GM18868 (cell line): ENCODE measurements at regions not wholly inside any gene's neighbourhood (a gene's known extent, or its start where the extent isn't known, plus 50 kb on each side); places are given as distances from the start of the nearest gene placed in this dataset.

ENCODE experiments used
- ATAC-seq: cut with Tn5 transposase; IDR thresholded peaks from one replicate; pipeline ENCODE4 v1.9.1; 2021; ENCODE audit warnings: mild to moderate bottlenecking, moderate library complexity; ENCODE audit not compliant: unreplicated experiment

GRCh38 chr14:25197885-25198284, 147.9 kb upstream of the STXBP6 start:
- ATAC-seq, result no peak

DNA sequence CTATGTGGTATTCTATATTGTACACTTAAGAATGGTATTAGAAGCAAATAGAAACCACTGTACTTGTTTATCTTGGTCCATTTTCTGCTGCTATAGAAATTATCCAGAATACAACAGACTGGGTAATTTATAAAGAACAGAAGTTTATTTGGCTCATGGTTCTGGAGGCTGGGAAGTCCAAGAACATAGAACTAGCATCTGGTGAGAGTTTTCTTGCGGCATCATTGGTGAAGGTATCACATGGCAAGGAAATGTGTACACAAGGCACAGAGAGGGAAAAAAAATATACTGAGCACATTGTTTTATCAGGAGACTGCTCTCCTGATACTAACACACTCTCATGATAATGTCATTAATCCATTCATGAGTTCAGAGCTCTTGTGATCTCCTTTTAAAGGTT, 130.3 kb upstream of the STXBP6 start:
- no peak for ATAC-seq

- ATAC-seq, result no peak
Observed at GRCh38 chr14:25178255-25178654, 128.3 kb upstream of the STXBP6 start.

DNA sequence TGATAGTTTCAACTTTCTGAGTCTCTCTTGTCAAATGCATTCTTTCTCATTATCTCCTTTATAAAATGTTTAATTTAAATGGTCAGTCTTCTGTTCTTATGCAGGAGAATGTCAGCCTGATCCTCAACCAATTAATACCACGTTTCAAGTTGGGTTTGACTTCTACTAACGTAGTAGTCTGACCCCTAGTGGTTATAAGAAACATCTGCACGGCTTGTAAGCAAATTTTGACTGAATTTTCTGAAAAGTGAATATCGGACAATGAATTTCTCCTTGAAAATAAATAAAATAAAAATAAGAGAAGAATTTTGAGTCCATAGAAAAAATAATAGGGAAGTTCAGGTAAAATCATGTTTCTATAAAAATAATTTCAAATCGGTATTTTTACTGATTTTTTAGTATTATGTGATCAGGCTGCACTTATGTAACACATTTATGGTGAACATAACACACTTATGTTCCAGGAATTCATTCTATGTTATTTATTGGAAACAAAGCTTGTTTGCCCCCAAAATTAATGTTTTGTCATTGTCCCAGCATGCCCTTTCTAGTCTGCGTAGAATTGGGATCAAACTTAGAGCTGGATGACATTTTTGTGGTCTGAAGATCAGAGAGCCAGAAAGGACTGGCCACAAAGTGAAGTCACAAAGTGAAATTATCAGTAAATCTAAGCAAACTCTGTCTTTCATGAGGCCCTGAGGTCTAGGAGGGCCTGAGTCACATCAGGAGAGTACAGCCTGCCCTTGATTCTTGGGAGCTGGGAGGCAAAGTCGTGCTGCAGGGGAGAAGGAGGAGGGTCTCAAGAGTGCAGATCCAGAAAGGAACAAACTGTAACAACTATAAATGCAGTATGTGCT, 101.2 kb upstream of the STXBP6 start:
- ATAC-seq, result peak; percentile 84

GRCh38 chr14:25150401-25150800, 100.5 kb upstream of the STXBP6 start:
- no peak for ATAC-seq

- ATAC-seq, result no peak
Observed at GRCh38 chr14:25140411-25140810, 90.5 kb upstream of the STXBP6 start.

DNA sequence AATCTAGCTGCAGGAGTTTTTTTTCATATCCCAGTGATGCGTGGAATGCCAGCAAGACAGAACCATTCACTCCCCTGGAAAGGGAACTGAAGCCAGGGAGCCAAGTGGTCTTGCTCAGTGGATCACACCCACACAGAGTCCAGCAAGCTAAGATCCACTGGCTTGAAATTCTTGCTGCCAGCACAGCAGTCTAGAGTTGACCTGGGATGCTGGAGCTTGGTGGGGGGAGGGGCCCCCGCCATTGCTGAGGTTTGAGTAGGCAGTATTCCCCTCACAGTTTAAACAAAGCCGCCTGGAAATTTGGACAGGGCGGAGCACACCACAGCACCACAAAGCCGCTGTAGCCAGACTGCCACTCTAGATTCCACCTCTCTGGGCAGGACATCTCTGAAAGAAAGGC, 86.9 kb upstream of the STXBP6 start:
- no peak for ATAC-seq

GRCh38 chr14:25134184-25134583, 84.2 kb upstream of the STXBP6 start:
- ATAC-seq, result no peak

DNA sequence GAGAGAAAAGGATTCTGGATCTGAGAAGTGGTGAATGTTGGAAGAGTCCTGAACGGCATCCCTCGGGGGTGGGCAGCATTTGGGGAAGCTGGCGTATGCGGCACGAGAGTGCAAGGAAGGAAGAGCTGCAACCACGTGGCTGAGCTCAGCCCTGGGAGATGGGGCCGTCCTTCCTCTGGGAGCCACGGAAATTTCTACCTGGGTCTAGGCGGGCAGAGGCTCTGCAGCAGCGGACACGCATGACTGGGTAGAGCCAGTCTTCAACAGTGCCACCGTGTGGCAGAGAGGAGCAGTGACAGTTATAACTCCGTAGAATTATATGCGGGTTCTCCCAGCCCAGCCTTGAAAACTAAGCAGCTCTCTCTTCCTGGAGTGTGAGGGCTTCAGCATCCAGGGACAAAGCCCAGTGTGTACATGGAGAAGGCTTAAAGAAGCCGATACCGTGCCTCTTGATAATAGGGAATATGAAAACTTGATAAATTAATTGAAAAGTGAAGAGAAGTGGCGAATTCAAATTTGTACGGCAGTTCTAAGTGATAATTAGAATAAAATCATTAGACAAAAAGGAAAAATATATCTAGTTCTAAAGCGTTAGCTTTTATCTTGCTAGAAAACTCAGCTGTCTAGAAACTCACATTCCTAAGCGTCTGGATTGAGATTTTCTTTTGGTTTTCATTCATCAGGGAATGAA, 82.9 kb upstream of the STXBP6 start:
- peak; percentile 98 for ATAC-seq

DNA sequence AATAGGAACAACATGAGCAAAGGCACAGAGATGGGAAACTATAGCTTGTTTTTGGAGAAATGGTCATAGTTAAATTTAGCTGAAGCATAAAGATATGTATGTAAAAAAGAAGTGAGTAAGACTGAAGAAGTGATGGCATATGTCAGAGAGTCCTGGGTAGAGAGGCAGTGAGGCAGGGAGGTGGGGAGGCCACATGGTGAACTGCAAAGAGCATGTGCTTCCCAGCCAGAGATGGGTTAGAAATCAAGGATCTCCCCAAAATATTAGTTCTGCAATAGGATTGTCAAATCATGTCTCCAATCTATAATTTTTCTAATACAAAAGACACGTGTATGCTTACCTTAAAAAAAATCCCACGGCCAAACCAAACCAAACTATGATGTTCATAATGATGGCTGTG, 82.1 kb upstream of the STXBP6 start:
- no peak for ATAC-seq

DNA sequence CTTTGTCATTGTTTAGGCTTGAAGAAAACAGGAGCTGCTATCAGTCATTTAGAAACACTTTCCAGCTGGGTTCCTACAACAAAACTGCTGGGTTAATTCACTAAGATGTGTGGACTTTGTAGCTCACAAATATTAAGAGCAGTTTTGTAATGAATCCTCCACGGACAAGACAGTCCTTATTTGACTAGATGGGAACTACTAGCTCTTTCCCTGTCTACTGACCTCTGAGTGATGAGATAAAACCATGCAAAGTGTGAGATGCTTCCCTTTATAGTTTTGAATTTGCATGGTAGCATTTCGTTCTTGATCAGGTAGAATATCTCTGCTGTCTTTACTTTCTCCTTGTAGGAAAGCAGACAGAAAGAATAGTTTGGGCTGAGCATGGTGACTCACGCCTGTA, 72.9 kb upstream of the STXBP6 start:
- no peak for ATAC-seq

DNA sequence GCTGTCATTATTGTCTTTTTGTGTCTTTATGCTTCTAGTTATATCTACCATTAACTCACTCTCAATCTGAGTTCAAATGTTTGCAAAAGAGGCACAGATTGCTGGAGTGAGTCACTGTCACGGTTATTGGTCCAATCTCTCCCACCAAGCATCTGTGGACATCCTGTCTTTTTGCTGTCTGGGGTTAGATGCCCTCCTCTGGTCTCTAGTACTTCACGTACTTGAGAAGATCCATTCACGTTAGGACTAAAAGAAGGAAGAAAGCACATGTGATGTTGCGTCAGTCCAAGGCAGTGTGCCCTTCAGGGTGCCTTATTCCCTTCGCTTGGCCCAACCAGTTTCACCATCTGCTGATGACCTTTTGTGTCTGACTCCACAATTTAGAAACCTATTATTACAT, 72.3 kb upstream of the STXBP6 start:
- no peak for ATAC-seq

- no peak for ATAC-seq
Observed at GRCh38 chr14:25121337-25122129, 71.6 kb upstream of the STXBP6 start.

GRCh38 chr14:25120261-25120660, 70.3 kb upstream of the STXBP6 start:
- no peak for ATAC-seq

- ATAC-seq, result no peak
Observed at GRCh38 chr14:25118671-25119070, 68.7 kb upstream of the STXBP6 start.

GRCh38 chr14:25117342-25117741, 67.4 kb upstream of the STXBP6 start:
- ATAC-seq, result no peak

- ATAC-seq, result no peak
Observed at GRCh38 chr14:25116607-25117006, 66.7 kb upstream of the STXBP6 start.

GRCh38 chr14:25113394-25113793, 63.4 kb upstream of the STXBP6 start:
- ATAC-seq, result no peak

DNA sequence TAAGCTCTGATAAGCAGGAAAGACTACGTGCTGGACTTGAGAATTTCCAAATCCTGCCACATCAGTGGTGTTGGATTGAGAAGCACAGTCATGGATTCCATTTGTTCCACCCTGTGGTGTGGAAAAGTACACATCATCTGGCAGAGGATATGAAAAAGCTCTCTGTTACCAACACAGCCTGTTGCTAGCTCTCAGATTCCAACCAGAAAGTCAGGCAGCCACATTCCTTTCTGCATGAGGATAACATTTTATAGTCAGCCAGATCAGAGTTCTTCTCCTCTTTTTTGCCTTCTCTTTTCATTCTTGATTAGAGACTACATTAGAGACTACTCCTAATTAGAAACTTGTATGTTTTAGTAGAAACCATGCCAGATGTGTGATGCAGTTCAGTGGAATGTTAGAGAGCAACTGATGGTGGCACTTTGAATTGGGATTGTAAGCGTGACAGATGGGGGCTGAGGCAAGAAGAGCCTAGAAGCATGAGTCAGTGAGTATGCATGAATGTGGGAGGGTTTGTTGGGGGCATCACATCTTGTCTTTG, 61.2 kb upstream of the STXBP6 start:
- no peak for ATAC-seq

GRCh38 chr14:25110106-25110505, 60.2 kb upstream of the STXBP6 start:
- ATAC-seq, result no peak

DNA sequence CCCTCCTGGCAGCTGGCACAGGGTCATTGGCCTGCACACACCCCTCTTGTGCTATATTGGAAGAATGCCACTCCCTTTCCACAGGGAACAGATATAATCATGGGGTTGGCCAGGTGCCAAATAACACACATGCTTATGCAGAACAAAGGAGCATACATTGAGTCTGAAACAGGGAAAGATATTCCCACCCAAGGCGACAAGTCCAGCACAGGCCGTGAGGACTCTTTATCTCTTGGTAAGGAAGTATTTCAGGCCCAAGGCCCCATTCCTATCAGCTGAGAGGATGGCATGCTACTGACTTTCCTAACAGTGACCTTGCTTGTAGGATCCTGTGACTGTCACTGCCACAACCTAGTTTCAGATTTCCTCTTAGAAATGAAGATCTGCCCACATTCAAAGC, 59.0 kb upstream of the STXBP6 start:
- no peak for ATAC-seq
